GM12878 (cell line): ENCODE measurements at regions not wholly inside any gene's neighbourhood (a gene's known extent, or its start where the extent isn't known, plus 50 kb on each side); places are given as distances from the start of the nearest gene placed in this dataset.

Experiments used
- ATAC-seq: fragments of 200-7000 bp; cut with Tn5 transposase; 3 replicates; pipeline ENCODE4 v1.9.1; 2020; ENCODE audit warnings: mild to moderate bottlenecking, moderate library complexity
- BruUV-seq: library from RNA; stranded (reverse); fragments of 400-500 nt; replicated peaks from 2 replicates; lab custom pipeline; 2021; lab: Mats Ljungman, UMichigan
- CTCF ChIA-PET: fragments of 300-600 bp; sonication (Branson Sonifier 250); formaldehyde crosslinking; extraction: SDS; loops from one replicate; lab custom pipeline; 2021; ENCODE audit warnings: inconsistent platforms; lab: Yijun Ruan, JAX
- POLR2A ChIA-PET: fragments of 350-600 bp; formaldehyde crosslinking; extraction: SDS; loops from one replicate; lab custom pipeline; 2021; ENCODE audit warnings: inconsistent platforms; lab: Charles Lee
- RAD21 ChIA-PET: fragments of 300-600 bp; sonication (Branson Sonifier 250); formaldehyde crosslinking; loops from one replicate; lab custom pipeline; 2023; ENCODE audit warnings: antibody characterized with exemption; ENCODE audit not compliant: unreplicated experiment; lab: Charles Lee
- SMC1A ChIA-PET: fragments of 300-600 bp; sonication (Branson Sonifier 250); formaldehyde crosslinking; loops from one replicate; lab custom pipeline; 2023; ENCODE audit not compliant: unreplicated experiment, uncharacterized antibody; lab: Charles Lee
- DNase-seq: peaks from one replicate; pipeline ENCODE4 v3.0.0-alpha.2; 2011; ENCODE audit warnings: low read depth, low spot score
- FAIRE-seq: peaks from 3 replicates; lab custom pipeline; 2011; peaks lifted over from hg19 to GRCh38; lab: Jason Lieb, UNC
- H2AFZ ChIP-seq: 2 replicates; pipeline ENCODE4 v1.6.0; 2011; ENCODE audit warnings: low read depth, low read length, control low read depth; ENCODE audit not compliant: control insufficient read depth
- H3K27ac ChIP-seq: 2 replicates; pipeline ENCODE4 v1.5.1; 2011; ENCODE audit warnings: control low read depth; ENCODE audit not compliant: control insufficient read depth, insufficient read depth
- H3K27me3 ChIP-seq, 2 experiments: replicated peaks in 1 of 2; 2 replicates each; pipeline versions ENCODE4 v1.6.0 to v1.6.1; 2011; ENCODE audit warnings: low read length in 1 of 2; ENCODE audit not compliant: control insufficient read depth in 2 of 2, insufficient read depth in 2 of 2
- H3K36me3 ChIP-seq, 2 experiments: 2 replicates each; pipeline ENCODE4 v1.5.1; 2011; ENCODE audit warnings: low read length in 1 of 2; ENCODE audit not compliant: control insufficient read depth in 2 of 2, insufficient read depth in 2 of 2
- H3K4me1 ChIP-seq: 2 replicates; pipeline ENCODE4 v1.6.1; 2011; ENCODE audit warnings: mild to moderate bottlenecking, low read length, moderate library complexity, mixed read lengths; ENCODE audit not compliant: control insufficient read depth, insufficient read depth
- H3K4me2 ChIP-seq: 2 replicates; pipeline ENCODE4 v1.6.0; 2011; ENCODE audit warnings: control low read depth; ENCODE audit not compliant: control insufficient read depth, insufficient read depth
- H3K4me3 ChIP-seq: fragments of 200-600 bp; sonication (generic); 2 replicates; pipeline ENCODE4 v1.5.1; 2016
- H3K79me2 ChIP-seq: 2 replicates; pipeline ENCODE4 v1.6.0; 2011; ENCODE audit warnings: low read length; ENCODE audit not compliant: control insufficient read depth, insufficient read depth
- H3K9ac ChIP-seq: 2 replicates; pipeline ENCODE4 v1.8.0; 2011; ENCODE audit warnings: low read length, control low read depth, mixed read lengths; ENCODE audit not compliant: control insufficient read depth, insufficient read depth
- H3K9me3 ChIP-seq: replicated peaks from 3 replicates; pipeline ENCODE4 v1.5.1; 2011; ENCODE audit warnings: mild to moderate bottlenecking, low read length; ENCODE audit not compliant: control insufficient read depth, insufficient read depth
- H4K20me1 ChIP-seq: 2 replicates; pipeline ENCODE4 v1.6.0; 2011; ENCODE audit not compliant: control insufficient read depth, insufficient read depth
- BMI1 ChIP-seq: fragments of 450-650 bp; IDR thresholded peaks from 2 replicates; pipeline ENCODE4 v1.6.1; 2016; ENCODE audit warnings: mild to moderate bottlenecking, moderate library complexity, borderline replicate concordance
- CTCF ChIP-seq, 3 experiments: IDR thresholded peaks in 2 of 3; conservative IDR thresholded peaks in 1 of 3; 2 replicates each; pipeline ENCODE4 v1.5.1; 2011; ENCODE audit warnings: low read depth in 3 of 3, low read length in 3 of 3, mild to moderate bottlenecking in 3 of 3, control low read depth in 2 of 3, moderate library complexity in 2 of 3, inconsistent platforms in 1 of 3, mixed read lengths in 1 of 3; ENCODE audit not compliant: control insufficient read depth in 2 of 3, insufficient read depth in 1 of 3; ENCODE audit errors: extremely low read depth in 1 of 3
- FOXK2 ChIP-seq: fragments of 450-650 bp; IDR thresholded peaks from 2 replicates; pipeline ENCODE4 v1.6.1; 2017; ENCODE audit warnings: mild to moderate bottlenecking, moderate library complexity
- GATAD2B ChIP-seq: fragments of 450-650 bp; conservative IDR thresholded peaks from 2 replicates; pipeline ENCODE4 v1.6.1; 2017; ENCODE audit warnings: low read depth, mild to moderate bottlenecking, moderate library complexity
- NR2C2 ChIP-seq: IDR thresholded peaks from 2 replicates; pipeline ENCODE4 v1.6.1; 2011; ENCODE audit warnings: borderline replicate concordance, low read depth; ENCODE audit not compliant: control insufficient read depth, insufficient read length
- SKIL ChIP-seq: fragments of 450-650 bp; IDR thresholded peaks from 2 replicates; pipeline ENCODE4 v1.6.1; 2017; ENCODE audit warnings: mild to moderate bottlenecking, low read depth, inconsistent platforms; ENCODE audit not compliant: poor library complexity, severe bottlenecking
- SP1 ChIP-seq: IDR thresholded peaks from one replicate; pipeline ENCODE4 v1.6.1; 2011; ENCODE audit warnings: low read depth, low read length
- WGBS: methylation state at CpG from one replicate; pipeline ENCODE4 v1.1.6; 2016; ENCODE audit warnings: low lambda C conversion rate; ENCODE audit not compliant: insufficient replicate concordance, insufficient coverage; ENCODE audit errors: missing lambda C conversion rate; 5-methylcytosine and 5-hydroxymethylcytosine counted together
- in situ Hi-C: fragments of 300-500 bp; cut with MboI; formaldehyde crosslinking; loops from 9 replicates; pipeline ENCODE4 v1.14.3; 2018; ENCODE audit warnings: mixed read lengths
- intact Hi-C: fragments of 100-400 bp; cut with micrococcal nuclease; formaldehyde crosslinking; loops from one replicate; pipeline ENCODE4 v1.14.2; 2022; ENCODE audit not compliant: unreplicated experiment

GRCh38 chr12:91743704-91744321 lies 401.8 kb downstream of the BTG1 start:
- Histone ChIP-seq H3K9me3 (no peaks in the 10 kb centered on the region), H3K27me3 (no peaks in the 10 kb centered on the region), H3K27ac (no peak overlapping the region), H3K9ac (no peak overlapping the region), H3K36me3 (no peaks in the 10 kb centered on the region), H2AFZ (no peak overlapping the region), H3K4me3 (no peak overlapping the region), H3K4me1 (no peaks in the 10 kb centered on the region), H4K20me1 (no peaks in the 10 kb centered on the region), H3K4me2 (no peak overlapping the region), H3K79me2 (no peaks in the 10 kb centered on the region)
- intact Hi-C loops (no loop called here), in situ Hi-C loops (no loop called here)
- 42% methylated on average over 7 of the region's 7 CpGs for WGBS
- no TSS peak for BruUV-seq
- no peak for TF ChIP-seq GATAD2B
- TF ChIP-seq NR2C2, result no peak
- no peak for TF ChIP-seq FOXK2
- no peak for TF ChIP-seq BMI1
- no peak for TF ChIP-seq SKIL
- TF ChIP-seq SP1, result no peak
- no peak for TF ChIP-seq CTCF (IDR thresholded peaks at IDR 0.05 in 2 of 3, conservative IDR thresholded peaks at IDR 0.05 in 1 of 3; ENCODE audit: control insufficient read depth in 2 of 3, extremely low read depth in 1 of 3, insufficient read depth in 1 of 3, low read depth in 3 of 3, low read length in 3 of 3)
- SMC1A ChIA-PET, result interaction anchor here (0.9 to 2.0 kb wide), 5 partner anchors 10 to 72 kb away, joined by 3 to 8 read pairs (median 3); no protein-coding TSS in a partner anchor
- no peak for DNase-seq
- RAD21 ChIA-PET, result no interaction called here
- POLR2A ChIA-PET, result no interaction called here
- ATAC-seq, result no peak
- CTCF ChIA-PET, result interaction anchor here (0.9 to 1.6 kb wide), 2 partner anchors 9 to 67 kb away, joined by 5 read pairs; no protein-coding TSS in a partner anchor
- no peak for FAIRE-seq
